Neuron (in vitro differentiated cells): ENCODE measurements at regions not wholly inside any gene's neighbourhood (a gene's known extent, or its start where the extent isn't known, plus 50 kb on each side); places are given as distances from the start of the nearest gene placed in this dataset.

ENCODE experiments used
- H2AFZ ChIP-seq: one replicate; pipeline ENCODE4 v1.6.1; 2013; ENCODE audit warnings: low read depth, mild to moderate bottlenecking, inconsistent platforms, low read length, moderate library complexity
- H3K27me3 ChIP-seq: one replicate; pipeline ENCODE4 v1.6.1; 2013; ENCODE audit warnings: low read length; ENCODE audit not compliant: insufficient read depth
- H3K36me3 ChIP-seq: one replicate; pipeline ENCODE4 v1.6.1; 2013; ENCODE audit warnings: low read length; ENCODE audit not compliant: insufficient read depth
- H3K4me1 ChIP-seq: one replicate; pipeline ENCODE4 v1.6.1; 2013; ENCODE audit warnings: low read length; ENCODE audit not compliant: insufficient read depth
- H3K4me3 ChIP-seq: 2 replicates; pipeline ENCODE4 v1.5.1; 2013; ENCODE audit warnings: mild to moderate bottlenecking, low read length, moderate library complexity
- H3K9me3 ChIP-seq: one replicate; pipeline ENCODE4 v1.6.1; 2013; ENCODE audit warnings: low read length

DNA sequence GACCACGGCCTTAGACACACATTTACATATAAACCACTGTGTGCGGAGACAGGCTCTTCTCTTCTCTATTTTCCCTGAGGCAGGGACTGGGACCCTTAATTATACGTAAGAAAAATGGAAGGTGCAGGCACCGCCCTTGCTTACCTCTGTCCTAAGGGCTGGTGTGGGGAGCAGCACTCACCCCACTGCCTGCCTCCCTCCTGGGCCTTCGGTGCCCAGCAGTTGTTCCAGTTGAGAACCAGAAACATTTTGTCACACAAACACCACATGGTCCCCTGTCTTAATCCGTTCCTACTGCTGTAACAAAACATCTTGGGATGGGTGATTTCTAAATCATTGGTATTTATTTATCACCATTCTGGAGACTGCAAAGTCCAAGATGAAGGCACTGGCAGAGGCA is 192.7 kb upstream of the DIO3 start:
- no peaks in the 10 kb centered on the region for H3K27me3 ChIP-seq
- H2AFZ ChIP-seq, result no peak overlapping the region
- H3K4me1 ChIP-seq, result peaks cover 6% of the 10 kb centered on the region
- H3K36me3 ChIP-seq, result no peaks in the 10 kb centered on the region
- no peaks in the 10 kb centered on the region for H3K9me3 ChIP-seq
- no peak overlapping the region for H3K4me3 ChIP-seq

DNA sequence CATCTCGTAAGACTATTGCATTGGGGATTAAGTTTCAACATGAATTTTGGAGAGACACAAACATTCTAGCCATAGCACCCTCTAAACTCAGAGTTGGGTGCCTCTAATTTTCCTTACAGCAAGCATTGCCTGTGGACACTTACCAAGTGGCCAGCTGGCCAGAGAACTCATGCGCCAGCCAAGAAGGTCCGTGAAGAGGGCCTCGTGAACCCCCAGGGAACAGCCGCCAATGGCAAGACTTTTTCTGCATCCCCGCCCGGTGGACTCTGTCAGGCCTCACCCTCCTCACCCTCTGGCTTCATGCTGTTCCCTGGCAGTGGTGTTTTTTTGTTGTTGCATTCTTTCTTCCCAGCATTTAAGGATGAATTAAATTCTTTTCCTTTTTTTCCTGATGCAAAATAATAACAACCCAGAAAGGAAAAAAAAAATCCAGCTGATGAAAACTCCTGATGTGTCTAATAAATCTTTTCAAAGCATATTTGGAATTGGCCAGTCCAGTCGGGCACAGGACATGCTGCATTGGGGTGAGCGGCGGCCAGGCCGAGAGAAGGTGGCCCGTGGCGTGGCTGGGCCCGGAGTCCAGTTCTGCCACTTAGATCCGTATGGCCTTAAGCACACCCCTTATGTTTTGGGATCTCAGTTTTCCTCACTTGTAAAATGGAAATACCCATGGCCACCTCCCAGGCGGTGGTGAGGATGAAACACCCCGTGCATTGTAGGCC is 191.9 kb upstream of the DIO3 start:
- Histone ChIP-seq H3K36me3 (no peaks in the 10 kb centered on the region), H3K27me3 (no peaks in the 10 kb centered on the region), H3K9me3 (no peaks in the 10 kb centered on the region), H2AFZ (no peak overlapping the region), H3K4me3 (no peak overlapping the region), H3K4me1 (peaks cover 4% of the 10 kb centered on the region)

DNA sequence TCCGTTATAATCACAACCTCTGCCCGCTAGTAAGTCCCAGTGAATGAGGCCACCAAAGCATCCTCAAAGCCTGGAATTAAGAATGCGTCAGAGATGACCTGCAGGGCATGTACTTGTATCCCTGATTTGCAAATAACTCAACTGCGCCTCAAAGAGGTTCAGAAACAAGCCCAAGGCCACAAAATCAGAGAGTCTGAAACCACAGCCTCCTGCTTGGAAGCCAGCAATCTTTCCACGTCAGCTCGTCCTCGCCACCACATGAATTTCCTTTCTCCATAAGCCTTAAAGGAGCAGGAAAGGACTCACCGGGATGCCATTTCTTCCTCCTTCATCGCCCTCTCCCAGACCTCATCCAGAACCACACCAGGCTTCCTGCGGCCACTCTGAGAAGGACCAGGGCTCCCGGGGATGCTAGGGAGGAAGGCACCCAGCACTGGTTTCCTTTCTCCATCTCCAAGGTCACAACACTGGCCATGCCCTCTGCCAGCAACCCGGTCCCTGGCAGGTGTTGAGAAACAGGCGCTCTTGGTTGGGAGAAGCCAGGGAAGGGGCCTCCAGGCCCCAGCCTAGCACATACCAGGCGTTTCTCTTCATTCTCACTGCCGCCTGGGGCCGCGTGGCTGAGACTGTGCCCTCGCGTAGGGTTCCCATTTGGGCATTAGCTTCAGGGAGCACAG is 191.2 kb upstream of the DIO3 start:
- Histone ChIP-seq H3K27me3 (no peaks in the 10 kb centered on the region), H3K9me3 (no peaks in the 10 kb centered on the region), H3K4me3 (no peak overlapping the region), H2AFZ (no peak overlapping the region), H3K4me1 (peaks cover 4% of the 10 kb centered on the region), H3K36me3 (no peaks in the 10 kb centered on the region)

DNA sequence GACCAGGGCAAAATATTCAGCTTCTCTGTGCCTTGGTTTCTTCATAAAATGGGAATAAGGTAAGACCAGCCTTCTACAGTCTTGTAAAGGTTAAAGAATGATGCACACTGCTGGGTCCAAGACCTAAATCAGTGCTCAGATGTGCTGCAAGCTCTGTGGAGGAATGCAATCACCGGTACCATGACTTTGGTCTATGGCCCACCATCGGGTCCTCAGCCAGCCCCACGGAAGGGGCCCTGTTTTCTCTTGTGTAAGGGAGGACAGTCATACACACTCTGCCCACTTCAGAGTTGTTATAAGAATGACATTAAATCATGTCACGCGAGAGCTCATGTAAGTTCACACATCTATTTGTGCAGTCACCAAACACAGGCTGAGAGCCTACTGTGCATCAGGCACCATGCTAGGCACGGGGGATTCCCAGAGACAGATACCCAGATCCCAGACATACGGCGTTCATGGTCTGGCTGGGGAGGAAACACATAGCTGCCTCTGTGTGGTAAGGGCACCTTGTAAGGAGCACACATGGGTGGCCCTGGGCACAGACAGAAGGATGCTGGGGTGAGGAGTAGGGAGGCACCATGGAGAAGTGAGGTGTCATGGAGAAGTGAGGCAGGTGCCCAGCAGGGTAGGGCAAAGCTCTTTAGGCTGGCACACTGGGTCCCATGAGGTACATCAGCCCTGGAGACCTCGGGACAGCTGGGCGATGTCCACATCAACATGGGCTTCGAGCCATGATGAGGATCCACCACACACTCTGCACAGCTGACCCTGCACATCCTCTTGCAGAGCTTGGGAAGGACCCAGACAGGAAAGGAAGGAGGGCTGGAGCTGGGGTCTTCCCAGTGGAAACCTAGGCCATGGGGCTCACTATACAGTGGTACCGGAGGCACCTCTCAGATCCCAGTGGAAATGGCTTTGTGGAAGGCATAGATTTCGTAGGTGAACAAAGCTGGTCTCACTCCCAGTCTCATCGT is 190.4 kb upstream of the DIO3 start:
- Histone ChIP-seq H3K4me1 (peaks cover 4% of the 10 kb centered on the region), H3K4me3 (no peak overlapping the region), H3K36me3 (no peaks in the 10 kb centered on the region), H2AFZ (no peak overlapping the region), H3K27me3 (no peaks in the 10 kb centered on the region), H3K9me3 (no peaks in the 10 kb centered on the region)

DNA sequence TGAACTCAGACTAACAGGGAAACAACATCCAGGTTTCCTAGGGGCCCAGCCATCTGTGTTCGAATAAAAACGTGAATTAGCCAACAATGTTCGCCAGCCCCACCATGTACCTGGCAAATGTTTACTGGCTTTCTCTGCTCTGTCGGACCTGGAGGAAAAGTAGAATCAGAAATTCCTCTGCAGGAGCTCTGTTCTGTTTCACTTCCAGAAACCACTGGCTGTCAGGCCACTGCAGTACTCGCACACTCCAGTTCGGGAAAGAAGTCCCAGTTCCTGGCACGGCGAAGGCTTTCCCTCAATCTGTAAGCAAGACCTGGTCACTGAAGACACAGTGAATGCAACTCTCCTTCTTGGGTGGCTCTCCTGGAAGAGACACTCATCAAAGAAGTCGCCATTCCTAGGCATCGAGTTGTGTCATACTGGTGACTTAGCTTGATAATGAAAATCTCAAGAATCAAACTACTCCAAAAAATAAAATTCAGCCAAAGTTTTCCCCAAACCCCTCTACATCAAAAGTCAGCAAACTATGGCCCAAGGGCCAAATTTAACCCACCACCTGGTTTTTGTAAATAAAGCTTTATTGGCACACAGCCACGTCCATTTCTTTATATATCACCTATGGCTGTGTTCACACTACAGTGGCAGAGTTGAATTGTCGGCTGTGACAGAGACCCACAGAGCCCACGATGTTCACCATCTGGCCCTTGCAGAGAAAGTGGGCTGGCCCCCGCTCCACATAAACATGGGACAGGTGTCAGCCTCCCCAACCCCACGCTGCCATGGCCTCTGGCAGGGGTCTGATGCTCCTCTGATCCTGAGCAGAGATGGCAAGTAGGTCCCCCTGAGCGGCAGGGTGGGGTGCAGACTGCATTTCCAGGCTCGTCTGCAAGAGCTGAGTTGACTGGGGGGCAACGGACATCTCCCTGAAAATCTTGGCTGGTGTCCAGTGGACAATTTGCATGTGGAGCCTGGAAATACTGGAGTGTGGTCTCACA is 189.2 kb upstream of the DIO3 start:
- Histone ChIP-seq H3K36me3 (no peaks in the 10 kb centered on the region), H3K27me3 (no peaks in the 10 kb centered on the region)

DNA sequence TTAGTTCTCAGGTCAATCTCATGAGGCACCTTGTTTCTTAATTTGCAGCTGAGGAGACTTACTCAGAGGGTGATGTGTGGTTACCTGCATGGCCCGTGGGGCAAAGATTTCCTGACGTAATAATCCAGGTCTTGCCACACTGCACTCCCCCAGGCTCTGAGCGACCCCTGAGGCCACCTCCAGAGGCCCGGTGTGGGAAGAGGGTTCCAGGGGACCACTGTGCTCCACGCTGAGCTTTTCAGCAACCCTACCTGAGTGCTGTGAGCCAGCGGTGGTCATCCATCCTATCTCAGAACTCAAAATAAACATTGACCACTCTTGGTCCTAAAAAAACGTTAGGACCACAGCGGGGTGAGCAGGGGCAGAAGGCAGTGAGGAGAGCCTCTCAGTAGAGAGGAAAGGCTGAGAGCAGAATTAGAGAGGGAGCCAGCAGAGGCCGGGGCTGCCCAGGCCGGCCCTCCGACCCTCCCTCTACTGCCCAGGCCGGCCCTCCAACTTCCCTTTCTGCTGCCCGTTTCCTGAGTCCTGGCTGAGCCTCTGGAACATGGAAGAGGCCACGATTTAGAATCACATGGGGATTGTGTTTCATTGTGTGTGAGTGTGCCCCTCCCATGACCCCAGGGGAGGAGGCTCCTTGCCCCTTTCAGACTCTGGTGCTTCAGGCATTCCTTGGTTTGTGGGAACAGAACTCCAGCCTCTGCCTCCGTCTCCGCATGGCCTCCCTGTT is 188.2 kb upstream of the DIO3 start:
- no peak overlapping the region for H3K4me3 ChIP-seq
- no peak overlapping the region for H2AFZ ChIP-seq
- no peaks in the 10 kb centered on the region for H3K9me3 ChIP-seq
- H3K27me3 ChIP-seq, result no peaks in the 10 kb centered on the region
- H3K36me3 ChIP-seq, result no peaks in the 10 kb centered on the region
- peaks cover 4% of the 10 kb centered on the region for H3K4me1 ChIP-seq

More for the DNA sequence above, 189.2 kb upstream of the DIO3 start:
- H3K4me1 ChIP-seq, result peaks cover 4% of the 10 kb centered on the region
- H3K4me3 ChIP-seq, result no peak overlapping the region
- H3K9me3 ChIP-seq, result no peaks in the 10 kb centered on the region
- H2AFZ ChIP-seq, result no peak overlapping the region

DNA sequence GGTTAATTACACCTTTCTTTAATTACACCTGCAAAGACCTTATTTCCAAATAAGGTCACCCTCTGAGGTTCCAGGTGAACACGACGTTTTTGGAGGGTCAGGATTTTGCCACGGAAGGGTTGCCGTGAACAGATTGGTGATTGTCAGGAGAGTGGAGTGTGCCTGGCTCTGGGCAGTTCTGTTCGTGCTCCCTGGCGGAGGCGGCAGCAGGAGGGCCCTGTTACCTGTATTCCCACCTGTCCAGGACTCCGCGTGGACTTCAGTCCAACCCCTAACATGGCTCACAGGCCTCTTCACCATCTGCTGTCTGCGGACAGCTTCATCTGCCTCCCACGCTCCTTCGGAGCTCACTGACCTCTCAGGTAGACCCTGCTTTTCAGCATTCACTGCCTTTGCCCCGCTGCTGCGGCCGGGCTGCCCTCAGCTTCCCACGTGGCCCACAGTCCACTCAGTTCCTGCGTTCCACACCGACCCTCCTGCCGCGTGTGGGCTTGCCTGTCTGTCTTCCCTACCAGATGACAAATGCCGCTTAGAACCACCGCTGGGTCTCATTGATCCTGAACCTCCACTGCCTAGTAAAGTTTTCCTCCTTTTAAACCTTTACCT is 187.5 kb upstream of the DIO3 start:
- H2AFZ ChIP-seq, result no peak overlapping the region
- no peak overlapping the region for H3K4me3 ChIP-seq
- peaks cover 4% of the 10 kb centered on the region for H3K4me1 ChIP-seq
- H3K27me3 ChIP-seq, result no peaks in the 10 kb centered on the region
- no peaks in the 10 kb centered on the region for H3K9me3 ChIP-seq
- H3K36me3 ChIP-seq, result no peaks in the 10 kb centered on the region

DNA sequence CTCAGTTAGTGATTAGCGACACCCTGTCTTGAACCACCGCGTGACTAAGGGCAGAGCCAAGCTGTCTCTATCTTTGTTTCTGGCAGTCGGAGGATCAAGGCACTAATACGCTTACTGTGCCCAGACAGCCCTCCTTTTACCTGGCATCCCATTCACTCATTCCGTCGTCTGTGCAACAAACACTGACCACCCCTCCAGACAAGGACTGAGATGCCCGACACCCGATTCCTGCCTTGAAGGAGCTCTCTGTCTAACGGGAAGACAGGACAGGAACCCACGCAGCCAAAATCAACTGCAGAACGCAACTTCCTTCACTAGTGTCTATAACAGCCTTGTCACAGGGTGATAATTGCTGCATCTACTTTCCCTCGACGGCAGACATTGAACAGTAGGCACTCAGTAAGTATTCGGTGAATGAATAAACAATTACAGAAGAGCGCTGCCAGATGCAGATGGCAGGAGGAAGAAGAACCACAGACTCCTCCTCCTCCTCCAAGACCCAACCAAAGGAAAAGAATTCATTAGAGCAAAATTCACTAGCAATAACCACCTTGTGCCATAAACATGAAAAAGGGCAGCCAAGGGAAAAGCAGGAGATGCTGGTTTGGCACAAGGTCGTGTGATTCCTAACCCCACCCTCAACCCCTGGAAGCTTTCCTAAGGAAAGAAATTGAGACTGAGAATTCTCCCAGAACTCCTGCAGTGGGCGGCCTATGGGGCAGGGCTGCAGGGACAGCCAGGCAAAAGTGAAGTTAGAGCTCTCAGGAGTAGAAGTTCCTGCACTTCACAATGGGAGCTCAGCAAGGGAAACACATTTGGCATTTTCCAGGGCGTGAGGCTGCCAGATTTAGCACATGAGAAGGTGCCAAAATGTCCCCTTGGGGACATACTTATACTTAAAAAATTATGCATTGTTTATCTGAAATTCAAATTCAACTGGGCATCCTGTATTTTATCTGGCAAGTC is 186.6 kb upstream of the DIO3 start:
- Histone ChIP-seq H3K4me1 (peaks cover 4% of the 10 kb centered on the region), H3K36me3 (no peaks in the 10 kb centered on the region), H2AFZ (no peak overlapping the region), H3K27me3 (no peaks in the 10 kb centered on the region), H3K9me3 (no peaks in the 10 kb centered on the region), H3K4me3 (no peak overlapping the region)

DNA sequence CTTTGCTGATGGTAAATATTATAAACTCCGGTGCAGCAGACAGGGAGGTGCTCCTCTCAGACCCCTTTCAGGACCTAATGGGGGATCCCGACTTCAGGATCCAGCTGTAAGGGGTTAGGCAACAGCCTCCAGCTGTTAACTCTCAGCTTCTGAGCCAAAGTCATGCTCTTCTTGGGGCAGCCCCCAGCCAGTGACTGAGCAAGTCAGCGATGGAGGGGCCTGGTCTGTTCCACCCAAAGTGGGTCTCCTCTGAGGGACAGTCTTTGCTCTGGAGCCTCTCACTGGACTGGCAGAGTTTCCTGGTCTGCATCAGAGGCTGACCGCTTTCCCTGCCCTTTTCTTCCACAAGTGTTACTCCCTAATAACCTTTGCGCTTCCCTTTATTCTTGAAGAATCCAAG is 184.2 kb upstream of the DIO3 start:
- H3K27me3 ChIP-seq, result no peaks in the 10 kb centered on the region
- no peak overlapping the region for H3K4me3 ChIP-seq
- no peaks in the 10 kb centered on the region for H3K36me3 ChIP-seq
- H3K9me3 ChIP-seq, result no peaks in the 10 kb centered on the region
- no peak overlapping the region for H2AFZ ChIP-seq
- H3K4me1 ChIP-seq, result no peaks in the 10 kb centered on the region

DNA sequence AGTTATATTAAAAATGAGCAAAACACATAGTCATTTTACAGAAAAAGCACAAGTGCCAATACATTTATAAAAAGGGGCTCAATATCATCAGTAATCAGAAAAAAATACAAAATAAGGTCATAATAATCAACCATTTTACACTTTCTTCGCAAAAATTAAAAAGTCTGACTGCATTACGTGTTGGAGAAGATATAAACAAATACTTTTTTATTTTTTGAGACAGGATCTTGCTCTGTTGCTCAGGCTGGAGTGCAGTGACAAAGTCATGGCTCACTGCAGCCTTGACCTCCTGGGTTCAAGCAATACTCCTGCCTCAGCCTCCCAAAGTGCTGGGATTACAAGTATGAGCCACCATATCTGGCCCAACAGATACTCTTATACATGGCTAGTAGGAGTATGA is 181.5 kb upstream of the DIO3 start:
- no peaks in the 10 kb centered on the region for H3K4me1 ChIP-seq
- H3K9me3 ChIP-seq, result no peaks in the 10 kb centered on the region
- H3K36me3 ChIP-seq, result no peaks in the 10 kb centered on the region
- H3K4me3 ChIP-seq, result no peak overlapping the region
- H2AFZ ChIP-seq, result no peak overlapping the region
- H3K27me3 ChIP-seq, result no peaks in the 10 kb centered on the region

DNA sequence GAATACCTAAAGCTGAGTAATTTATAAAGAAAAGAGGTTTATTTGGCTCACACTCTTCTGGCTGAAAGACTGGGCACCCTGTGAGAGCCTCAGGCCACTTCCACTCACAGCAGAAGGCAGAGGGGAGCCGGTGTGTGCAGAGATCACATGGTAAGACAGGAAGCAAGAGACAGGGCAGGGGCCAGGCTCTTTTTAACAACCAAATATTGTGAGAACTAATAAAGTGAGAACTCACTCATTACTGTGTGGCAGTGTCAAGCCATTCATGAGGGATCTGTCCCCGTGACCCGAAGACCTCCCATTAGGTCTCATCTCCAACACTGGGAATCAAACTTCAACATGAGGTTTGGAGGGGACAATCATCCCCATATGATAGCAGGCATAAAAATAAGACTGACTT is 180.8 kb upstream of the DIO3 start:
- no peaks in the 10 kb centered on the region for H3K27me3 ChIP-seq
- no peaks in the 10 kb centered on the region for H3K9me3 ChIP-seq
- no peak overlapping the region for H2AFZ ChIP-seq
- no peaks in the 10 kb centered on the region for H3K4me1 ChIP-seq
- H3K4me3 ChIP-seq, result no peak overlapping the region
- H3K36me3 ChIP-seq, result no peaks in the 10 kb centered on the region
